Heart right ventricle (tissue), 16 donors: ENCODE measurements at regions not wholly inside any gene's neighbourhood (a gene's known extent, or its start where the extent isn't known, plus 50 kb on each side); places are given as distances from the start of the nearest gene placed in this dataset.

Source experiments
- ATAC-seq, 8 donors: fragments of 200-7000 bp; cut with Tn5 transposase; one replicate each; pipeline ENCODE4 v1.9.1; 2020; ENCODE audit warnings: mild to moderate bottlenecking in 8 of 8, moderate library complexity in 8 of 8, moderate number of reproducible peaks in 1 of 8
- DNase-seq, 2 donors: peaks; one replicate each; pipeline ENCODE4 v3.0.0-alpha.2; 2020
- H3K27ac ChIP-seq, 10 donors: fragments of 200-600 bp; sonication (generic) in 2 of 10; one replicate each; pipeline versions ENCODE4 v1.5.0 to v1.8.0; 2020 to 2022; ENCODE audit warnings: mild to moderate bottlenecking in 3 of 10
- H3K27me3 ChIP-seq, 7 donors: fragments of 200-600 bp; one replicate each; pipeline ENCODE4 v1.8.0; 2021 to 2022; ENCODE audit warnings: mild to moderate bottlenecking in 2 of 7
- H3K36me3 ChIP-seq, 9 donors: fragments of 200-600 bp; sonication (generic) in 1 of 9; one replicate each; pipeline versions ENCODE4 v1.5.0 to v1.8.0; 2020 to 2022; ENCODE audit warnings: mild to moderate bottlenecking in 2 of 9
- H3K4me1 ChIP-seq, 9 donors: fragments of 200-600 bp; sonication (generic) in 1 of 9; one replicate each; pipeline versions ENCODE4 v1.5.0 to v1.8.0; 2020 to 2022; ENCODE audit warnings: mild to moderate bottlenecking in 4 of 9
- H3K4me3 ChIP-seq, 10 donors: fragments of 200-600 bp; sonication (generic) in 2 of 10; one replicate each; pipeline versions ENCODE4 v1.5.0 to v1.8.0; 2020 to 2022; ENCODE audit warnings: mild to moderate bottlenecking in 7 of 10, moderate library complexity in 2 of 10
- H3K9me3 ChIP-seq, 11 donors: fragments of 200-600 bp in 10 of 11; sonication (generic) in 2 of 11; one replicate each; pipeline versions ENCODE4 v1.5.0 to v1.8.0; 2013 to 2022; ENCODE audit warnings: mild to moderate bottlenecking in 2 of 11, control low read depth in 1 of 11, moderate library complexity in 1 of 11
- CTCF ChIP-seq, 9 donors: fragments of 200-600 bp; sonication (generic) in 2 of 9; IDR thresholded peaks; one replicate each; pipeline versions ENCODE4 v1.5.0 to v1.8.0; 2021 to 2022; ENCODE audit warnings: antibody characterized with exemption in 9 of 9, mild to moderate bottlenecking in 5 of 9, moderate library complexity in 1 of 9
- WGBS, 2 donors: extraction: QIAGEN DNeasy Blood & Tissue Kit; methylation state at CpG; one replicate each; pipeline ENCODE4 v1.1.7; 2013; ENCODE audit warnings: inconsistent platforms in 1 of 2; 5-methylcytosine and 5-hydroxymethylcytosine counted together
- intact Hi-C, 10 donors: fragments of 100-400 bp; cut with DNase I; formaldehyde crosslinking; loops; one replicate each; pipeline versions ENCODE4 v1.11.1 to v1.14.2; 2022
- donor health status: Arrhythmogenic right ventricular cardiomyopathy.
- donor health status: ischemic (EF 13 %, LVEDD 7.1; RV severe dilation, severe dysfunction).
- donor health status: healthy with polysubstance abuse.
- donor health status: DM: no; HTN: yes; CAD: no.
- donor health status: DM: no; HTN: no; CAD: no.
- donor health status: ischemic (EF 25% LVEDD 6.9; RV normal size, moderate dysfunction).
- donor health status: ischemic (EF 25% LVEDD 5.7; RV mildly dilated, moderate dysfunction).
- donor health status: healthy.
- donor health status: DM: yes; HTN: yes; CAD: no.
- donor health status: Ischemic cardiomyopathy.
- donor health status: ischemic (EF 35%, LVEDD 5.7; RV mildly dilated, moderate dysfunction).
- donor health status: nonischemic (EF 11% LVEDD 7.7; RV severe dilation, severe dysfunction).
- donor health status: DM: yes; HTN: yes; CAD: no.
- donor health status: PGD.
- donor health status: ischemic (EF 29% LVEDD 5.4; RV normal size, mild dysfunction).
- donor health status: nonischemic (EF 23%, LVEDD 6.1; RV moderate dilation, normal function).

GRCh38 chr2:12273111-12273510 is 443.6 kb upstream of the TRIB2 start:
- ATAC-seq: no peak

GRCh38 chr2:12274591-12274990 is 442.1 kb upstream of the TRIB2 start:
- 92 to 95% methylated on average over 1 of the region's 1 CpG for WGBS, 2 donors
- no peaks in the 10 kb centered on the region for H3K36me3 ChIP-seq
- intact Hi-C loops: no loop called here
- DNase-seq (no peak), ATAC-seq (no peak)
- no peak for TF ChIP-seq CTCF (IDR thresholded peaks at IDR 0.05)
- no peak overlapping the region for H3K27ac ChIP-seq
- H3K4me3 ChIP-seq: no peak overlapping the region
- H3K9me3 ChIP-seq: no peaks in the 10 kb centered on the region
- peaks cover 0 to 14% (median 7%) of the 10 kb centered on the region in 9 donors for H3K4me1 ChIP-seq
- H3K27me3 ChIP-seq: no peaks in the 10 kb centered on the region

More at GRCh38 chr2:12273111-12273510, 443.6 kb upstream of the TRIB2 start:
- WGBS, 2 donors: 26 to 39% methylated on average over 1 of the region's 1 CpG
- Histone ChIP-seq H3K36me3 (no peaks in the 10 kb centered on the region), H3K4me1 (peaks cover 0 to 14% (median 7%) of the 10 kb centered on the region in 9 donors), H3K27ac (no peak overlapping the region), H3K4me3 (no peak overlapping the region), H3K9me3 (no peaks in the 10 kb centered on the region), H3K27me3 (no peaks in the 10 kb centered on the region)
- TF ChIP-seq CTCF (IDR thresholded peaks at IDR 0.05): no peak
- intact Hi-C loops: no loop called here
- no peak for DNase-seq

- Histone ChIP-seq H3K4me3 (no peak overlapping the region), H3K4me1 (peaks cover 0 to 14% (median 4%) of the 10 kb centered on the region in 9 donors), H3K9me3 (no peaks in the 10 kb centered on the region), H3K27me3 (no peaks in the 10 kb centered on the region), H3K36me3 (no peaks in the 10 kb centered on the region), H3K27ac (no peak overlapping the region)
- ATAC-seq (peak in 3 of 8 donors; percentile 11 to 38 (median 25)), DNase-seq (no peak)
- intact Hi-C loops: no loop called here
- TF ChIP-seq CTCF (IDR thresholded peaks at IDR 0.05): no peak
- 45 to 63% methylated on average over 7 of the region's 7 CpGs for WGBS, 2 donors
Measured at GRCh38 chr2:12277241-12278034, 439.3 kb upstream of the TRIB2 start.

- ATAC-seq (no peak), DNase-seq (no peak)
- 91 to 96% methylated on average over 4 of the region's 4 CpGs for WGBS, 2 donors
- intact Hi-C loops: no loop called here
- H3K27ac ChIP-seq: no peak overlapping the region
- no peaks in the 10 kb centered on the region for H3K27me3 ChIP-seq
- H3K4me1 ChIP-seq: peaks cover 0 to 14% (median 4%) of the 10 kb centered on the region in 9 donors
- H3K36me3 ChIP-seq: no peaks in the 10 kb centered on the region
- no peaks in the 10 kb centered on the region for H3K9me3 ChIP-seq
- TF ChIP-seq CTCF (IDR thresholded peaks at IDR 0.05): no peak
- H3K4me3 ChIP-seq: no peak overlapping the region
Measured at GRCh38 chr2:12278217-12278750, 438.5 kb upstream of the TRIB2 start.
